ENCODE measurements at regions not wholly inside any gene's neighbourhood (a gene's known extent, or its start where the extent isn't known, plus 50 kb on each side); places are given as distances from the start of the nearest gene placed in this dataset.

DNA sequence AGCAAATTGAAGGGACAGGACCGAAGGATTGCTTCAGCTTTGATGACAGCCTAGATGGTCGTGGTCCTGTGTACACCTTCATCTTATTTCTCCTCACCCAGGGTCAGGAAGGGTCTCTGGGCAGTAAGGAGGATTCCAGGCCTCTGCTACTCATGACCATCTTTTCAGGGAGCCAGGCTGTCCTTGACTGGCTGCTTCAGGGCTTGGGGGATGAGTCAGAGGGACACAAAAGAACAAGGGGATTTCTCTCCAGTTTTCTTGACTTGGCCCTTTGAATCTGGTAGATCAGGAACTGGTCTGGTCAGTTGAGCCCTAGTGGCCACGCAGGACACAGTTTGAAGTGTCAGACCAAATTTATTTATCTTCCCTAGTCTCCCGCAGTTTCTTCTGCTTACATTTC lies 402.1 kb upstream of the CHD6 start:
- DNase-seq (ENCODE audit: low spot score), result no peak

DNA sequence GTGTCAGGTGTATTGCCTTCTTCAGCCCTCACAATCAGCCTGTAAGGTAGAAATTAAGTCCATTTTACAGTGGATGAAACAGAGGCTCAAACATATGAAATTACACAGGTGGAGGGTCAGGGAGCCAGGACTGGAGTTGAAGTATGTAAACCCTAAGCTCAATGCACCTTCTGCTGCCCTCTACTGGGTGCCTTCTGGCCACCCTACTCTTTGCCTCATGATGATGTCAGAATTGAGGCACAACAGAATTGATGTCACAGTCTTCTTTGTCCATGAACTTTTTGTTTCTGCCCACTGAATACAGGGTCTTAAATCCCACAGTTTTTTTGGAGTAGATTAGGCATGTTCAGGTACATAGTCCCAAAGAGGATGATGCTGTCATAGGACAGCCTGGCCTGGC lies 400.8 kb upstream of the CHD6 start:
- no peak for DNase-seq (ENCODE audit: low spot score)

- DNase-seq (ENCODE audit: low spot score), result no peak
These were observed 391.9 kb upstream of the CHD6 start for GRCh38 chr20:42010090-42010489.

DNA sequence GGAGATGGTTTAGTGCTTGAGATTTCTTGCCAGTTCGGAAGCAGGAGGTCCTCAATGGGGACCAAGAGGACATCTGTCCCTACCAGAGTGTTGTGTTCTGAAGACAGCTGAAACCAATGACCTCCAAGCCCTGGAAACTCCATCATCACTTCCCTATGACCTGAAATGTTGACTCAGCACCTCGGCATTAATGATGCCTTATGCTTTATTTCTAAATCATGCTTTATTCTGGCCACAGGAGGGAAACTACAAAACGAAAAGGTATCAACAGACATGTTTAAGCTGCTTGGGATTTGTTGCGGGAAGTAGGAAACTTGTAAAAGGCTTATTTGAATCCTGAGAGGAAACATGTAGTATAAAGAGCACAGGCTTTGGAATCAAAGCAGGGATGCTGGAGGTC lies 389.1 kb upstream of the CHD6 start:
- DNase-seq (ENCODE audit: low spot score), result no peak

DNA sequence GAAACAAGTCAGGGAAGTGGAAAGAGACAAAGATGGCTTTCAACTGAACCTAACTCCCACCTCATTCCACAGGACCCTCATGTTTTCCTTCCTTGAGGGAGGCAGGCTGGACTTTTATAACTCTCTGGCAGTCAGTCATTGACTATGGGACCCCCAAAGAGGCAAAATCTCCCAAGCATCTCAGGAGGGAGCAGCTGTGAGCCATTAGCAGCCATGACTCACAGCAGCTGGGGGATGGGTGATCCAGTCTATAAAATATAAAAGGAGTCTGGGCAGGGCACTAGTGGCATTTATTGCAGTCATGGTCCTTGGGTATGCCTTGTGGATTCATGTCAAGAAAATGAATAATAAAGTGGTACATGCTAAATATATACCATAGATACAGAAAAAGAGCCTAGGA lies 387.0 kb upstream of the CHD6 start:
- DNase-seq (ENCODE audit: low spot score), result no peak

DNA sequence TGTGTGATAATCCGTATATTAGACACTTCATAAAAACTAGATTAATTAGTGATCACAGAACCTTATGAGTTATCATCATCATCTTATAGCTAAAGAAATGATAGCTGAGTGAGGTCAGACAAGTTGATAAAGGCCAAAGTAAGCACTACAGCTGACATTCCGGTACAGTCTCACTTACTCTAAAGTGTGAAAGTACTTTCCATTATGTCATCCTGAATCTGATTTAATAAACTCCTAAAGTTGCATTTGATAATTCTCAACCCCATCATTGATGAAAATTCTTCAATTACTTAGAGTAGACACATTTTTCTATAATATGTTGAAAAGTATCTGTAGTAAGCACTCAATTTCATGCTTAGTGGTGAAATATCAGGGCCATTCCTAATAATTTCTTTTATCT lies 385.2 kb upstream of the CHD6 start:
- no peak for DNase-seq (ENCODE audit: low spot score)

GRCh38 chr20:41998539-41999341 lies 380.6 kb upstream of the CHD6 start:
- DNase-seq (ENCODE audit: low spot score), result no peak

DNA sequence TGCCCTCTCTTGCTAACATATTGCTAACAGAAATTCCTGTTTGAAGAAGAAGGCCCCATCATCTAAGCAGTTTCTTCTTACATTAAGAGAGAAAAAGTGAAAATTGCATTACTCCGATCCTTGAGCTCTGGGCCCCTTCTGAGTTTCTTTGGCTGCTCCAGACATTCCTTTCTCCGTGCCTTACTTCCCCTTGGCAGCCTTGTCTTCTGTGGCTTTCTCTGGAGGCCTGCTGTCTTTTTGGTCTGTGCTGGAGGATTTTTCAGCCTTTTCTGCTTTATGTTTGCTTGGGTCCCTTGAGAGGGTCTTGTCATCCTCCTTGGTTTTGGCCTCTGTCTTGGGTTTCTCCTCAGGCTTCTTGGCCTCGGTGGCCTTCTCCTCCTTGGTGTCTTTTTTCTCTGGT lies 378.8 kb upstream of the CHD6 start:
- no peak for DNase-seq (ENCODE audit: low spot score)

DNA sequence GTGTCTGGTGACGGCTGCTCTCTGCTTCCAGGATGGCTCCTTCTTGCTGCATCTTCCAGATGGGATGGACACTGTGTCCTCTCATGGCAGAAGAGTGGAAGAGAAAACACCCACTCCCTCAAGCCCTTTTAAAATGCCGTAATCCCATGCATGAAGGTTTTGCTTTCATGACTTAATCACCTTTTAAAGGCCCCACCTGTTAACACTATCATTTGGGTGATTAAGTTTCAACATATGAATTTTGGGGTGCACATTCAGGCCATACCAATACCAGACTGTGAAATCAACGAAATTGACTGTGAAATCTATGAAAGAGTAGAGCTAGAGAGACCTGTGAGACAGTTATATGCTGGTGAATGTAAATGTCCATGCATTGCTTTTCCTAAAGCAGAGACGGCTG lies 374.3 kb upstream of the CHD6 start:
- no peak for DNase-seq (ENCODE audit: low spot score)

- no peak for DNase-seq (ENCODE audit: low spot score)
These were observed 373.2 kb upstream of the CHD6 start for GRCh38 chr20:41991412-41991811.

DNA sequence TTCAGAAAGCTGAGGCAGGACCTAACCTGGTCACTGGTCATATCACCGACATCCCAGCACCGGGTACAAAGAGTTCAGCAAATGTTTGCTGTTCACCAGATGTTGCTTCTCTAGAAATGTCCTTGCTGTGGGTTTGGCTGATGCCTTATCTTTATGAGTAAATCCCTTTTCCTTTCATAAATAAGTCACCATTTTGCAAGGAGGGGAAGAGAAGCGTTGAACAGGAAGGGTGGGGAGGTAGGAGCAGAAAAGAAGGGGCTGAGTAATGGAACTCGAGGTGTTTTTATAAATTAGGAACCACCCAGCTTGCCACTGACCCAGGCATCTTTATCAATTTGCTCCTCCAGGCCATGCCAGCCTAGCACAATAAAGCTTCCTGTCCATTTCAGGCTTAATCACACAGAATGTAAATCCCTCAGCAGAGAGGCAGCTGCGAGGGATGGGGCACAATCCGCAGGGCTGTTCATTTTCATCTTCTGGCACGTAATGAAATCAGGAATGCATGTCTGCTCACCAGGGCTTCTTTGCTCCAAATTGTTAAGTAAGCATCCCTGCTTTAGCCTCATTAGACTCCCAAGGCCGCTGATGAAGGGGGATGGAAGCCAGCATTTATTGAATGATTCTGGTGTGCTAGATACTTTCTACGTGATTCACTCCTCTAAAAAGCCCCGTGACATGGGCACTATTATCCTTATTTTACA lies 371.9 kb upstream of the CHD6 start:
- DNase-seq (ENCODE audit: low spot score), result no peak

DNA sequence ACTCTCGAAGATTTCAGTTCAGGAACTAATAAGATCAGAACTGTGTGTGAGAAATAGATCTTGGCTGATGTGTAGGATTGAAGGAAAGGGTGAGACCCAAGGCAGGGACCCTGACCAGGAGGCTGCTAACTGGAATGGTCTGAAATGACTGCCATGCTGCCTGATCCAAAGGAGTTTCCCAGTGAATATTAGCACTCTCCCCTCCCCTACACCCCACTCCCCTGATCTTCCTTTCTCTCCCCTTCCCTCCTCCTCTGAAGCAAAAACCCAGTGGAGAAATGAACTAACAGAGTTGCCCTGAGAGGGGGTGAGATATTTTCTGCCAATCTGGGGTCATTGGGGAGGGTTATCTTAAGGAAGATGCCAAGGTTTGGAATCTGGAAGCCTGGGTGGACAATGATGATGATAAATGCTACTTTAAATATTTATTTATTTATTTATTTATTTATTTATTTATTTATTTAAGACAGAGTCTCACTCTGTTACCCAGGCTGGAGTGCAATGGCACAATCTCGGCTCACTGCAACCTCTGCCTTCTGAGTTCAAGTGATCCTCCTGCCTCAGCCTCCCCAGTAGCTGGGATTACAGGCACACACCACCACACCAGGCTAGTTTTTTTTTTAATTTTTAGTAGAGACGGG lies 371.0 kb upstream of the CHD6 start:
- no peak for DNase-seq (ENCODE audit: low spot score)

DNA sequence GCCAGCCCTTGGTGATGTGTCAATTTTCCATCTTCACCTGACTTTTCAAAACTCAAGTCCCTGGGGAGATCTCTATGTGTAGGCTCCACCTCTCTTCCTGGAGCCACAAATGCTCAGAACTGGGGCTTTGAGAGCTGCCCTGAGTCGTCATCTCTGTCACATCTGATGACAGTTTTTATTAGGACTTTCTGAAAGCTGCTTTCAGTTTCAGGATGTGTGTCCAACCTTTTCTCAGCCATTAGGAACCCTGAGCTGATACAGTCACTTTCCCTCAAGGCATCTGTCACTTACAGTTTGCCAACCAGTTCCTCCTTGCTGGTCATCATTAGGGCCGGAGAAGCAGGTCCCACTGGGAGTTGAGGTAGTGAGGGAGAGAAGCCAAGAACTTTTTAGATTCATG lies 365.9 kb upstream of the CHD6 start:
- DNase-seq (ENCODE audit: low spot score), result no peak

GRCh38 chr20:41983159-41983558 lies 365.0 kb upstream of the CHD6 start:
- no peak for DNase-seq (ENCODE audit: low spot score)

- DNase-seq (ENCODE audit: low spot score), result no peak
These were observed 363.6 kb upstream of the CHD6 start for GRCh38 chr20:41981746-41982145.

GRCh38 chr20:41978875-41979274 lies 360.7 kb upstream of the CHD6 start:
- DNase-seq (ENCODE audit: low spot score), result no peak

- DNase-seq (ENCODE audit: low spot score), result no peak
These were observed 360.1 kb upstream of the CHD6 start for GRCh38 chr20:41978246-41978790.

GRCh38 chr20:41969656-41970055 lies 351.5 kb upstream of the CHD6 start:
- no peak for DNase-seq (ENCODE audit: low spot score)

DNA sequence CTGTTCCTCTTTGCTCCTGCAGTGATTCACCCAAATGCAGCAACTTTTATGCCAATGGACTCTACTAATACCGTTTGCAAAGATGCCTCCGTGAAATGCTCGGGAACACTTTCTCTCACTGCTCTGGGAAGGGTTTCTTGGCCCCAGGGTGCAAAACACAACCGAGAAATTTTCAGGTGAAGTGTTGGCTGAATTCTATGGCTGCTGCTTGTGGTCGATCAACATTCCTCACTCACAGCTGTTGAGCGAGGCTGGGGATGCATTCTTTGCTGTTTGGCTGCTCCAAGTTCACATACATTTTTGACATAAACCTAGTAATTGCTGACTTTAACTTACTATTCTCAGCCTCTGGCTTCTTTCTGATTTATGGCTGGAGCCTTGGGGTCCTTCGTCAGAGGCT lies 342.0 kb upstream of the CHD6 start:
- DNase-seq (ENCODE audit: low spot score), result no peak

- no peak for DNase-seq (ENCODE audit: low spot score)
These were observed 340.2 kb upstream of the CHD6 start for GRCh38 chr20:41958391-41958790.

- peak; percentile 3 for DNase-seq (ENCODE audit: low spot score)
These were observed 338.3 kb upstream of the CHD6 start for GRCh38 chr20:41956338-41957074.

DNA sequence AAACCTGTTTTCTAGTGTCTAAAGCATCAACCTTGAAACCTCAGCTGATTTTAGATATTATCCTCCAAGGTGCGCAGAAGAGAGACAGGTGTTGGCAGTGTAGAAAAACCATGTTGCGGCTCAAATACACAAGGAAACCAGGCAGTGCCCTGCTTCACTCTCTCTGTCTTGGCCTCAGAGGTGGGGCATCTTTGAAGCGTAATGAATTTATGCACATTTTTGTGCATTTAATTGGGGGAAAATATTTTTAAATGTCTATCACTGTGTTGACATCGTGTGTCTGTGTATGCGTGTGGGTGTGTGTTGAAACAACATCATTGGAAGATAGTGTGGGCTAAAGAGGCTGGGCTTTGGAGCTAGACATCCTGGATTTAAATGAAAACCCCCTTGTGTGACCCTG lies 334.0 kb upstream of the CHD6 start:
- no peak for DNase-seq (ENCODE audit: low spot score)

Data from A172 (cell line).